ENCODE measurements at regions not wholly inside any gene's neighbourhood (a gene's known extent, or its start where the extent isn't known, plus 50 kb on each side); places are given as distances from the start of the nearest gene placed in this dataset.

DNA sequence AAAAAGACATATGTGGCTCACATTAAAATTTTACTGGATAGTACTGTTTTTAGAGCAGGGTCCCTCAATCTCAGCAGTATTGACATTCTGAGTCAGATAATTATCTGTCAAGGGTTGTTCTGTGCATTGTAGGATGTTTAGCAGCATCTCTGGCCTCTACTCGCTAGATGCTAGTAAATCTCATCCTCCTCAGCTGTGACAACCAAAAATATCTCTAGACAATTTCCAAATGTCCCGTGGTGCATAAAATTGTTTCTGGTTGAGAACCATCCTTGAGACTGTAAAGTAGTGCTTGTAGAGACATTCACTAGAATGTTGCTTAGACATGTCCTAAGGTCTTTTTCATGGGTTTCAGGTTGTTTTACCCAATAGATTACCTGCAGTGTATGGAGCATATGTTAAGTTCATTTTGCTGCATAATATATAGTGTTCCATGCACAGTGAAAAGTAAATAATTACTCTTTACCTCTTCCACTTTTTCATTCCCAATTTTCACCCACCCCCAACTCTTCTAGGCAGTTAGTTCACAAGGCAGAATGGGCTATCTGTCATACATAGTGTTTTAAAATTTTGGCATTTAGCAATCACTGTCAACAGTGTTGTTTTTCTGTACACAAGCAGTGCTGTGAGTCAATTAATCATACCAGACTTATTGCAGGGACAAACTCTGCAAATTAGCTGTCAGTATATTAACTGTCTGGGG, 200.2 kb upstream of the SLC38A2 start:
- Histone ChIP-seq H3K4me3 (ENCODE audit: low read length) (no peak overlapping the region), H3K27ac (ENCODE audit: low read length) (no peak overlapping the region), H3K79me2 (ENCODE audit: low read length) (no peaks in the 10 kb centered on the region), H4K20me1 (ENCODE audit: low read length) (no peaks in the 10 kb centered on the region), H3K9ac (ENCODE audit: low read length) (no peak overlapping the region), H3K4me2 (ENCODE audit: low read length) (no peak overlapping the region), H3K27me3 (ENCODE audit: low read length) (no peaks in the 10 kb centered on the region), H3K9me3 (ENCODE audit: low read length) (peaks cover 3% of the 10 kb centered on the region; the same call in 1 of the 2 replicates), H3K4me1 (ENCODE audit: insufficient read depth, low read length) (no peaks in the 10 kb centered on the region), H3F3A (ENCODE audit: low read length, unreplicated experiment) (no peaks in the 10 kb centered on the region), H2AFZ (ENCODE audit: low read length) (no peak overlapping the region), H3K36me3 (ENCODE audit: low read depth, low read length) (peaks cover 3% of the 10 kb centered on the region; the same call in 1 of the 2 replicates), H3K9me2 (replicated peaks; ENCODE audit: low read length) (no peaks in the 10 kb centered on the region)
- DNase-seq, result no peak
- ATAC-seq, result no peak; the same call in 1 of the 2 replicates
- intact Hi-C loops (cut with micrococcal nuclease), result no loop called here
- TF ChIP-seq EZH2phosphoT487 (IDR thresholded peaks at IDR 0.05; ENCODE audit: borderline replicate concordance, low read length) (no peak), CTCF (conservative IDR thresholded peaks at IDR 0.05; ENCODE audit: low read depth, low read length) (no peak), EZH2 (IDR thresholded peaks at IDR 0.05; ENCODE audit: low read length, unreplicated experiment) (no peak)
- POLR2A ChIA-PET (ENCODE audit: unreplicated experiment), result no interaction called here
- BruUV-seq (replicated peaks), result no TSS peak
- CTCF ChIA-PET, result no interaction called here

- H3K9ac ChIP-seq (ENCODE audit: low read length), result no peak overlapping the region
- peaks cover 10% of the 10 kb centered on the region; the same call in 1 of the 2 replicates for H3K9me3 ChIP-seq (ENCODE audit: low read length)
- ChIA-PET CTCF (no interaction called here), POLR2A (ENCODE audit: unreplicated experiment) (no interaction called here)
- no peak overlapping the region for H3K27ac ChIP-seq (ENCODE audit: low read length)
- H4K20me1 ChIP-seq (ENCODE audit: low read length), result no peaks in the 10 kb centered on the region
- peaks cover 11% of the 10 kb centered on the region; the same call in 1 of the 2 replicates for H3K36me3 ChIP-seq (ENCODE audit: low read depth, low read length)
- H3K27me3 ChIP-seq (ENCODE audit: low read length), result no peaks in the 10 kb centered on the region
- H3K4me3 ChIP-seq (ENCODE audit: low read length), result no peak overlapping the region
- no peak overlapping the region for H3K4me2 ChIP-seq (ENCODE audit: low read length)
- no peaks in the 10 kb centered on the region for H3F3A ChIP-seq (ENCODE audit: low read length, unreplicated experiment)
- H3K9me2 ChIP-seq (replicated peaks; ENCODE audit: low read length), result no peaks in the 10 kb centered on the region
- H2AFZ ChIP-seq (ENCODE audit: low read length), result no peak overlapping the region
- no peak for DNase-seq
- H3K4me1 ChIP-seq (ENCODE audit: insufficient read depth, low read length), result no peaks in the 10 kb centered on the region
- BruUV-seq (replicated peaks), result no TSS peak
- intact Hi-C loops (cut with micrococcal nuclease), result no loop called here
- H3K79me2 ChIP-seq (ENCODE audit: low read length), result no peaks in the 10 kb centered on the region
- no peak for TF ChIP-seq CTCF (conservative IDR thresholded peaks at IDR 0.05; ENCODE audit: low read depth, low read length)
- no peak for TF ChIP-seq EZH2phosphoT487 (IDR thresholded peaks at IDR 0.05; ENCODE audit: borderline replicate concordance, low read length)
- no peak for TF ChIP-seq EZH2 (IDR thresholded peaks at IDR 0.05; ENCODE audit: low read length, unreplicated experiment)
- ATAC-seq, result no peak
These were observed 199.0 kb upstream of the SLC38A2 start for GRCh38 chr12:46571608-46572007.

GRCh38 chr12:46569826-46570439, 197.4 kb upstream of the SLC38A2 start:
- Histone ChIP-seq H3F3A (ENCODE audit: low read length, unreplicated experiment) (no peaks in the 10 kb centered on the region), H3K27me3 (ENCODE audit: low read length) (no peaks in the 10 kb centered on the region), H2AFZ (ENCODE audit: low read length) (no peak overlapping the region), H3K9me2 (replicated peaks; ENCODE audit: low read length) (no peaks in the 10 kb centered on the region), H3K79me2 (ENCODE audit: low read length) (no peaks in the 10 kb centered on the region), H3K36me3 (ENCODE audit: low read depth, low read length) (peaks cover 22% of the 10 kb centered on the region; the same call in 1 of the 2 replicates), H3K4me2 (ENCODE audit: low read length) (no peak overlapping the region), H3K9me3 (ENCODE audit: low read length) (peaks cover 15% of the 10 kb centered on the region), H3K4me3 (ENCODE audit: low read length) (no peak overlapping the region), H3K27ac (ENCODE audit: low read length) (no peak overlapping the region), H3K4me1 (ENCODE audit: insufficient read depth, low read length) (no peaks in the 10 kb centered on the region), H3K9ac (ENCODE audit: low read length) (no peak overlapping the region), H4K20me1 (ENCODE audit: low read length) (no peaks in the 10 kb centered on the region)
- TF ChIP-seq EZH2phosphoT487 (IDR thresholded peaks at IDR 0.05; ENCODE audit: borderline replicate concordance, low read length), result no peak
- no peak for TF ChIP-seq EZH2 (IDR thresholded peaks at IDR 0.05; ENCODE audit: low read length, unreplicated experiment)
- no peak for TF ChIP-seq CTCF (conservative IDR thresholded peaks at IDR 0.05; ENCODE audit: low read depth, low read length)
- DNase-seq, result no peak
- ChIA-PET POLR2A (ENCODE audit: unreplicated experiment) (no interaction called here), CTCF (no interaction called here)
- BruUV-seq (replicated peaks), result no TSS peak
- ATAC-seq, result no peak
- intact Hi-C loops (cut with micrococcal nuclease), result no loop called here

Measured in PC-3 (cell line).